IMR-90 (cell line): ENCODE measurements at regions not wholly inside any gene's neighbourhood (a gene's known extent, or its start where the extent isn't known, plus 50 kb on each side); places are given as distances from the start of the nearest gene placed in this dataset.

Experiments used
- ATAC-seq: fragments of 200-7000 bp; cut with Tn5 transposase; 2 replicates; pipeline ENCODE4 v1.9.1; 2020; ENCODE audit warnings: low read depth, mild to moderate bottlenecking, moderate library complexity
- BruUV-seq: library from RNA; stranded (reverse); fragments of 400-500 nt; replicated peaks from 2 replicates; lab custom pipeline; 2021; lab: Mats Ljungman, UMichigan
- CTCF ChIA-PET: fragments of 300-600 bp; formaldehyde crosslinking; extraction: SDS; loops from one replicate; lab custom pipeline; 2021; ENCODE audit warnings: antibody characterized with exemption; lab: Yijun Ruan, JAX
- POLR2A ChIA-PET: fragments of 300-600 bp; sonication (Branson Sonifier 250); formaldehyde crosslinking; loops from one replicate; lab custom pipeline; 2022; ENCODE audit warnings: antibody characterized with exemption; ENCODE audit not compliant: unreplicated experiment; lab: Charles Lee
- DNase-seq: peaks from one replicate; pipeline ENCODE4 v3.0.0; 2013
- H2AFZ ChIP-seq: replicated peaks from 2 replicates; pipeline ENCODE3; 2013; ENCODE audit warnings: low read length, mild to moderate bottlenecking; ENCODE audit not compliant: poor library complexity
- H2AK5ac ChIP-seq: 2 replicates; pipeline ENCODE4 v1.6.1; 2013; ENCODE audit warnings: low read depth, low read length, inconsistent platforms
- H2AK9ac ChIP-seq: replicated peaks from 2 replicates; pipeline ENCODE3; 2013; ENCODE audit warnings: mild to moderate bottlenecking, low read depth, low read length, moderate library complexity; ENCODE audit not compliant: poor library complexity
- H2BK120ac ChIP-seq: 2 replicates; pipeline ENCODE4 v1.6.1; 2013; ENCODE audit warnings: low read depth, low read length, inconsistent platforms
- H2BK15ac ChIP-seq: 3 replicates; pipeline ENCODE4 v1.6.1; 2013; ENCODE audit warnings: low read depth, low read length, inconsistent platforms
- H2BK20ac ChIP-seq: 2 replicates; pipeline ENCODE4 v1.6.1; 2013; ENCODE audit warnings: low read depth, mild to moderate bottlenecking, inconsistent platforms, low read length, moderate library complexity
- H2BK5ac ChIP-seq: 2 replicates; pipeline ENCODE4 v1.6.1; 2013; ENCODE audit warnings: mild to moderate bottlenecking, low read depth, low read length, inconsistent platforms; ENCODE audit not compliant: poor library complexity, severe bottlenecking
- H3K14ac ChIP-seq: replicated peaks from 2 replicates; pipeline ENCODE4 v1.6.1; 2013; ENCODE audit warnings: low read depth, low read length, inconsistent platforms
- H3K18ac ChIP-seq: 2 replicates; pipeline ENCODE4 v1.6.1; 2013; ENCODE audit warnings: low read depth, low read length, control low read depth
- H3K23ac ChIP-seq: 2 replicates; pipeline ENCODE4 v1.6.1; 2013; ENCODE audit warnings: low read depth, low read length, inconsistent platforms
- H3K27ac ChIP-seq: 2 replicates; pipeline ENCODE4 v1.5.1; 2013; ENCODE audit warnings: mild to moderate bottlenecking, control low read depth, low read length; ENCODE audit not compliant: insufficient read depth
- H3K27me3 ChIP-seq: 2 replicates; pipeline ENCODE4 v1.6.1; 2013; ENCODE audit warnings: low read length; ENCODE audit not compliant: control insufficient read depth, insufficient read depth
- H3K36me3 ChIP-seq: 2 replicates; pipeline ENCODE4 v1.6.1; 2013; ENCODE audit warnings: low read length, mixed read lengths; ENCODE audit not compliant: control insufficient read depth, insufficient read depth
- H3K4ac ChIP-seq: 2 replicates; pipeline ENCODE4 v1.6.1; 2013; ENCODE audit warnings: low read depth, low read length, inconsistent platforms
- H3K4me1 ChIP-seq: 2 replicates; pipeline ENCODE4 v1.6.1; 2013; ENCODE audit warnings: low read length, mixed read lengths; ENCODE audit not compliant: control insufficient read depth, insufficient read depth
- H3K4me2 ChIP-seq: 2 replicates; pipeline ENCODE4 v1.6.1; 2013; ENCODE audit warnings: low read depth, mild to moderate bottlenecking, control low read depth, low read length, moderate library complexity
- H3K4me3 ChIP-seq: 2 replicates; pipeline ENCODE4 v1.5.1; 2013; ENCODE audit warnings: low read depth, mild to moderate bottlenecking, control low read depth, low read length, moderate library complexity; ENCODE audit not compliant: insufficient read depth
- H3K56ac ChIP-seq: 2 replicates; pipeline ENCODE4 v1.6.1; 2013; ENCODE audit warnings: low read length, inconsistent platforms; ENCODE audit not compliant: insufficient read depth; ENCODE audit errors: extremely low read depth
- H3K79me1 ChIP-seq, 2 experiments: 2 replicates each; pipeline ENCODE4 v1.6.1; 2013; ENCODE audit warnings: low read length in 2 of 2, inconsistent platforms in 1 of 2, low read depth in 1 of 2
- H3K9ac ChIP-seq: 2 replicates; pipeline ENCODE4 v1.6.1; 2013; ENCODE audit warnings: low read depth, low read length, control low read depth
- H3K9me1 ChIP-seq: 2 replicates; pipeline ENCODE4 v1.6.1; 2013; ENCODE audit warnings: low read length, inconsistent platforms; ENCODE audit not compliant: insufficient read depth
- H3K9me3 ChIP-seq: 2 replicates; pipeline ENCODE4 v1.6.1; 2013; ENCODE audit warnings: low read length; ENCODE audit not compliant: control insufficient read depth, insufficient read depth
- H4K20me1 ChIP-seq: 2 replicates; pipeline ENCODE4 v1.6.1; 2013; ENCODE audit warnings: low read length, inconsistent platforms; ENCODE audit not compliant: insufficient read depth
- H4K5ac ChIP-seq: 2 replicates; pipeline ENCODE4 v1.6.1; 2013; ENCODE audit warnings: mild to moderate bottlenecking, low read depth, low read length, control low read depth
- H4K8ac ChIP-seq, 2 experiments: 2 replicates each; pipeline ENCODE4 v1.6.1; 2013; ENCODE audit warnings: low read depth in 2 of 2, low read length in 2 of 2, control low read depth in 1 of 2, inconsistent platforms in 1 of 2
- H4K91ac ChIP-seq: 2 replicates; pipeline ENCODE4 v1.6.1; 2013; ENCODE audit warnings: low read depth, low read length, inconsistent platforms; ENCODE audit not compliant: insufficient read depth
- BHLHE40 ChIP-seq: fragments of 150-350 bp; IDR thresholded peaks from 2 replicates; pipeline ENCODE4 v1.6.1; 2016; ENCODE audit warnings: mild to moderate bottlenecking, low read depth, low read length
- CEBPB ChIP-seq: IDR thresholded peaks from 2 replicates; pipeline ENCODE4 v1.6.1; 2012; ENCODE audit warnings: low read depth, low read length, improper control_type of control experiment
- CHD1 ChIP-seq: IDR thresholded peaks from 2 replicates; pipeline ENCODE4 v1.6.1; 2012; ENCODE audit warnings: low read depth, low read length, improper control_type of control experiment
- ELK1 ChIP-seq: fragments of 150-350 bp; IDR thresholded peaks from 2 replicates; pipeline ENCODE4 v1.6.1; 2016; ENCODE audit warnings: low read depth, mild to moderate bottlenecking, low read length, moderate library complexity, borderline replicate concordance
- FOS ChIP-seq: fragments of 150-350 bp; IDR thresholded peaks from 2 replicates; pipeline ENCODE4 v1.6.1; 2016; ENCODE audit warnings: low read depth, low read length
- MAFK ChIP-seq: IDR thresholded peaks from 2 replicates; pipeline ENCODE4 v1.6.1; 2012; ENCODE audit warnings: low read depth, low read length, improper control_type of control experiment
- MAZ ChIP-seq: IDR thresholded peaks from 2 replicates; pipeline ENCODE4 v1.6.1; 2012; ENCODE audit warnings: low read depth, mild to moderate bottlenecking, low read length, improper control_type of control experiment, moderate library complexity, borderline replicate concordance
- MXI1 ChIP-seq: IDR thresholded peaks from 2 replicates; pipeline ENCODE4 v1.6.1; 2012; ENCODE audit warnings: low read depth, mild to moderate bottlenecking, low read length, moderate library complexity, borderline replicate concordance
- NFE2L2 ChIP-seq: fragments of 150-350 bp; IDR thresholded peaks from 2 replicates; pipeline ENCODE4 v1.6.1; 2016; ENCODE audit warnings: low read depth, mild to moderate bottlenecking, low read length
- POLR2A ChIP-seq: IDR thresholded peaks from 2 replicates; pipeline ENCODE4 v1.6.1; 2012; ENCODE audit warnings: mild to moderate bottlenecking, low read depth, low read length
- RAD21 ChIP-seq: IDR thresholded peaks from 2 replicates; pipeline ENCODE4 v1.6.1; 2012; ENCODE audit warnings: low read length, improper control_type of control experiment
- RCOR1 ChIP-seq: IDR thresholded peaks from 2 replicates; pipeline ENCODE4 v1.6.1; 2012; ENCODE audit warnings: mild to moderate bottlenecking, low read length, improper control_type of control experiment; ENCODE audit not compliant: insufficient replicate concordance
- RFX5 ChIP-seq: IDR thresholded peaks from 2 replicates; pipeline ENCODE4 v1.8.0; 2012; ENCODE audit warnings: low read depth, mild to moderate bottlenecking, low read length, moderate library complexity
- SMC3 ChIP-seq: fragments of 150-350 bp; IDR thresholded peaks from 2 replicates; pipeline ENCODE4 v1.6.1; 2016; ENCODE audit warnings: low read depth, mild to moderate bottlenecking, antibody characterized with exemption, low read length, moderate library complexity
- USF2 ChIP-seq: fragments of 150-350 bp; IDR thresholded peaks from 2 replicates; pipeline ENCODE4 v1.6.1; 2017; ENCODE audit warnings: mild to moderate bottlenecking, antibody characterized with exemption, low read length, low read depth
- WGBS, 2 experiments: methylation state at CpG; one replicate each; pipeline versions ENCODE4 v1.1.5 to v1.1.7; 2013; ENCODE audit warnings: missing lambda C conversion rate in 2 of 2; ENCODE audit not compliant: insufficient read length in 1 of 2; ENCODE audit errors: extremely low coverage in 2 of 2; 5-methylcytosine and 5-hydroxymethylcytosine counted together
- dilution Hi-C: fragments of 300-500 bp; cut with HindIII; formaldehyde crosslinking; loops from one replicate; pipeline ENCODE4 v1.14.3; 2018; ENCODE audit warnings: low sequenced_read_pairs; ENCODE audit not compliant: unreplicated experiment
- in situ Hi-C: fragments of 300-500 bp; cut with MboI; formaldehyde crosslinking; loops from 3 replicates; pipeline ENCODE4 v1.14.3; 2019; ENCODE audit warnings: low sequenced_read_pairs, inconsistent platforms, mixed read lengths
- intact Hi-C: fragments of 100-400 bp; cut with micrococcal nuclease; formaldehyde crosslinking; loops from 2 replicates; pipeline ENCODE4 v1.10.0; 2022
- TF ChIP-seq, protein P1 (sequence below): conservative IDR thresholded peaks from 2 replicates; pipeline ENCODE4 v1.5.1; 2012; ENCODE audit warnings: mild to moderate bottlenecking, low read depth, low read length, improper control_type of control experiment

- Histone ChIP-seq H4K5ac (no peak overlapping the region), H2BK20ac (no peak overlapping the region), H3K18ac (no peak overlapping the region), H3K9ac (no peak overlapping the region), H3K4me2 (no peak overlapping the region), H2AK9ac (no peak overlapping the region), H4K91ac (no peak overlapping the region), H3K9me3 (no peaks in the 10 kb centered on the region), H3K36me3 (no peaks in the 10 kb centered on the region), H3K14ac (no peak overlapping the region), H2AK5ac (no peak overlapping the region), H4K20me1 (no peaks in the 10 kb centered on the region), H4K8ac (no peak overlapping the region), H3K4me3 (no peak overlapping the region), H2BK120ac (no peak overlapping the region), H3K27me3 (no peaks in the 10 kb centered on the region), H3K27ac (no peak overlapping the region), H3K4ac (no peak overlapping the region), H3K56ac (no peak overlapping the region), H3K23ac (no peak overlapping the region), H2BK5ac (no peak overlapping the region), H3K4me1 (no peaks in the 10 kb centered on the region), H2BK15ac (no peak overlapping the region), H2AFZ (no peak overlapping the region), H3K9me1 (no peaks in the 10 kb centered on the region), H3K79me1 (no peaks in the 10 kb centered on the region)
- dilution Hi-C loops, result no loop called here
- intact Hi-C loops, result loop anchor here (5.0 kb wide), 1 partner anchor 1546 kb away; no protein-coding TSS in a partner anchor
- ChIA-PET CTCF (no interaction called here), POLR2A (no interaction called here)
- TF ChIP-seq BHLHE40, result no peak
- no peak for TF ChIP-seq CHD1
- no peak for TF ChIP-seq POLR2A
- TF ChIP-seq RAD21, result no peak
- no peak for TF ChIP-seq RFX5
- TF ChIP-seq, protein P1, sequence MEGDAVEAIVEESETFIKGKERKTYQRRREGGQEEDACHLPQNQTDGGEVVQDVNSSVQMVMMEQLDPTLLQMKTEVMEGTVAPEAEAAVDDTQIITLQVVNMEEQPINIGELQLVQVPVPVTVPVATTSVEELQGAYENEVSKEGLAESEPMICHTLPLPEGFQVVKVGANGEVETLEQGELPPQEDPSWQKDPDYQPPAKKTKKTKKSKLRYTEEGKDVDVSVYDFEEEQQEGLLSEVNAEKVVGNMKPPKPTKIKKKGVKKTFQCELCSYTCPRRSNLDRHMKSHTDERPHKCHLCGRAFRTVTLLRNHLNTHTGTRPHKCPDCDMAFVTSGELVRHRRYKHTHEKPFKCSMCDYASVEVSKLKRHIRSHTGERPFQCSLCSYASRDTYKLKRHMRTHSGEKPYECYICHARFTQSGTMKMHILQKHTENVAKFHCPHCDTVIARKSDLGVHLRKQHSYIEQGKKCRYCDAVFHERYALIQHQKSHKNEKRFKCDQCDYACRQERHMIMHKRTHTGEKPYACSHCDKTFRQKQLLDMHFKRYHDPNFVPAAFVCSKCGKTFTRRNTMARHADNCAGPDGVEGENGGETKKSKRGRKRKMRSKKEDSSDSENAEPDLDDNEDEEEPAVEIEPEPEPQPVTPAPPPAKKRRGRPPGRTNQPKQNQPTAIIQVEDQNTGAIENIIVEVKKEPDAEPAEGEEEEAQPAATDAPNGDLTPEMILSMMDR, result no peak
- TF ChIP-seq FOS, result no peak
- TF ChIP-seq MXI1, result no peak
- TF ChIP-seq RCOR1, result no peak
- no peak for TF ChIP-seq MAZ
- no peak for TF ChIP-seq CEBPB
- TF ChIP-seq ELK1, result no peak
- no peak for TF ChIP-seq MAFK
- no peak for TF ChIP-seq USF2
- no peak for TF ChIP-seq NFE2L2
- TF ChIP-seq SMC3, result no peak
- no peak for DNase-seq
- ATAC-seq, result no peak
- in situ Hi-C loops, result loop anchor here (10.0 kb wide), 1 partner anchor 1543 kb away; no protein-coding TSS in a partner anchor
- BruUV-seq, result no TSS peak
- no CpG with 5 or more reads among the region's 1 CpG for WGBS, 2 experiments
Observed at GRCh38 chr2:59021786-59022185, 780.7 kb upstream of the FANCL start.
